ENCODE measurements at regions not wholly inside any gene's neighbourhood (a gene's known extent, or its start where the extent isn't known, plus 50 kb on each side); places are given as distances from the start of the nearest gene placed in this dataset.

DNA sequence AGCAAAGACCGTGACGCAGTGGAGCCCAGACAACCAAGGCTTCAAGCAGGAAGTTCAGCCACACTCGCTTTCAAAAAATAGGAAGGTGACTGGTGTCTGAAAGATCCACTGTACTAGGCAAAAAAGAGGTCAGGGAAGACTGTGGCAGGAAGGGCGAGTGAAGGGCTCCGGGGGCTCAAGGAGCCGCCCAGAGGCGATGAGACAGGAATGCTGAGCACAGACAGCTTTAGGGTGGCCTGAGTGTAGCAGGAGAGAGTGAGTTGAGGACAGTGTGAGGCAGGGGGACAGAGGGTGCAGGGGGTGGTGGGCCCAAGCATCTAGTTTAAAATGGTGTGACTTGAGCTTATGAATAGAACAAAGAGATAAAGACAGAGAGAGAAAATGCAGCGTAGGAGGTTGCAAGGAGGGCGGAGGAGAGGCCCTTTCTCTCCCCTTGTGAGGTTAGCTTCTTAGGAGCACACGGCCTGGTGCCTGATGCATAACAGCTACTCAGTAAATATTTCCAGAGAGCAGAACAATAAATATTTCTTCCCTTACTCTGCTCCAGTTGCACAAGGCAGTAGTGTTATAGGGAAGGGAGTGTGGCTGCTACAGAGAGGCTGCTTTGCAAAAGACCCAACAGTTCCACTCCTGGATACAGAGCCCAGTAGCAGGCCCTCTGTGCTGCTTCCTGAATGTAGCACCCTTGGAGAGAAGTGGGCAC, 789.7 kb upstream of the RAB6C start:
- TF ChIP-seq, protein P1, sequence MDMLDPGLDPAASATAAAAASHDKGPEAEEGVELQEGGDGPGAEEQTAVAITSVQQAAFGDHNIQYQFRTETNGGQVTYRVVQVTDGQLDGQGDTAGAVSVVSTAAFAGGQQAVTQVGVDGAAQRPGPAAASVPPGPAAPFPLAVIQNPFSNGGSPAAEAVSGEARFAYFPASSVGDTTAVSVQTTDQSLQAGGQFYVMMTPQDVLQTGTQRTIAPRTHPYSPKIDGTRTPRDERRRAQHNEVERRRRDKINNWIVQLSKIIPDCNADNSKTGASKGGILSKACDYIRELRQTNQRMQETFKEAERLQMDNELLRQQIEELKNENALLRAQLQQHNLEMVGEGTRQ (IDR thresholded peaks at IDR 0.05; ENCODE audit: borderline replicate concordance, low read depth, low read length): no peak
- TF ChIP-seq YY1 (IDR thresholded peaks at IDR 0.05; ENCODE audit: low read depth) (no peak), CTCF (IDR thresholded peaks at IDR 0.05) (no peak), RAD21 (IDR thresholded peaks at IDR 0.05; ENCODE audit: low read length) (no peak), USF1 (IDR thresholded peaks at IDR 0.05; ENCODE audit: borderline replicate concordance, low read depth) (no peak), MEF2A (IDR thresholded peaks at IDR 0.05; ENCODE audit: borderline replicate concordance, low read depth) (no peak), FOXJ3 (CRISPR knock-in tag; IDR thresholded peaks at IDR 0.05) (no peak), EP300 (IDR thresholded peaks at IDR 0.05; ENCODE audit: borderline replicate concordance in 1 of 2, low read depth in 1 of 2, low read length in 1 of 2) (no peak), MAX (IDR thresholded peaks at IDR 0.05; ENCODE audit: low read depth) (no peak), TAF1 (IDR thresholded peaks at IDR 0.05; ENCODE audit: borderline replicate concordance, low read depth, low read length) (no peak), MXI1 (IDR thresholded peaks at IDR 0.05; ENCODE audit: low read depth, low read length) (no peak), SIN3A (IDR thresholded peaks at IDR 0.05; ENCODE audit: borderline replicate concordance, low read depth, low read length) (no peak), NRF1 (IDR thresholded peaks at IDR 0.05; ENCODE audit: low read depth, low read length) (no peak)
- TF ChIP-seq, protein P2, sequence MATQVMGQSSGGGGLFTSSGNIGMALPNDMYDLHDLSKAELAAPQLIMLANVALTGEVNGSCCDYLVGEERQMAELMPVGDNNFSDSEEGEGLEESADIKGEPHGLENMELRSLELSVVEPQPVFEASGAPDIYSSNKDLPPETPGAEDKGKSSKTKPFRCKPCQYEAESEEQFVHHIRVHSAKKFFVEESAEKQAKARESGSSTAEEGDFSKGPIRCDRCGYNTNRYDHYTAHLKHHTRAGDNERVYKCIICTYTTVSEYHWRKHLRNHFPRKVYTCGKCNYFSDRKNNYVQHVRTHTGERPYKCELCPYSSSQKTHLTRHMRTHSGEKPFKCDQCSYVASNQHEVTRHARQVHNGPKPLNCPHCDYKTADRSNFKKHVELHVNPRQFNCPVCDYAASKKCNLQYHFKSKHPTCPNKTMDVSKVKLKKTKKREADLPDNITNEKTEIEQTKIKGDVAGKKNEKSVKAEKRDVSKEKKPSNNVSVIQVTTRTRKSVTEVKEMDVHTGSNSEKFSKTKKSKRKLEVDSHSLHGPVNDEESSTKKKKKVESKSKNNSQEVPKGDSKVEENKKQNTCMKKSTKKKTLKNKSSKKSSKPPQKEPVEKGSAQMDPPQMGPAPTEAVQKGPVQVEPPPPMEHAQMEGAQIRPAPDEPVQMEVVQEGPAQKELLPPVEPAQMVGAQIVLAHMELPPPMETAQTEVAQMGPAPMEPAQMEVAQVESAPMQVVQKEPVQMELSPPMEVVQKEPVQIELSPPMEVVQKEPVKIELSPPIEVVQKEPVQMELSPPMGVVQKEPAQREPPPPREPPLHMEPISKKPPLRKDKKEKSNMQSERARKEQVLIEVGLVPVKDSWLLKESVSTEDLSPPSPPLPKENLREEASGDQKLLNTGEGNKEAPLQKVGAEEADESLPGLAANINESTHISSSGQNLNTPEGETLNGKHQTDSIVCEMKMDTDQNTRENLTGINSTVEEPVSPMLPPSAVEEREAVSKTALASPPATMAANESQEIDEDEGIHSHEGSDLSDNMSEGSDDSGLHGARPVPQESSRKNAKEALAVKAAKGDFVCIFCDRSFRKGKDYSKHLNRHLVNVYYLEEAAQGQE (IDR thresholded peaks at IDR 0.05; ENCODE audit: low read depth, low read length): no peak

Data from SK-N-SH (cell line).